Spleen (tissue), 11 donors: ENCODE measurements at regions not wholly inside any gene's neighbourhood (a gene's known extent, or its start where the extent isn't known, plus 50 kb on each side); places are given as distances from the start of the nearest gene placed in this dataset.

ENCODE experiments used
- DNase-seq: peaks from one replicate; pipeline ENCODE4 v3.0.0-alpha.2; 2020
- H3K27ac ChIP-seq, 8 donors: fragments of 200-600 bp; sonication (generic) in 7 of 8; 1 replicate in 4 of 8; 2 replicates in 4 of 8; pipeline versions ENCODE4 v1.5.0 to v1.8.0; 2016 to 2021; ENCODE audit warnings: inconsistent platforms in 4 of 8, mild to moderate bottlenecking in 4 of 8, moderate library complexity in 1 of 8
- H3K27me3 ChIP-seq, 7 donors: fragments of 200-600 bp; sonication (generic) in 6 of 7; replicated peaks in 1 of 7; 1 replicate in 4 of 7; 2 replicates in 3 of 7; pipeline versions ENCODE4 v1.5.0 to v1.8.0; 2016 to 2021; ENCODE audit warnings: inconsistent platforms in 3 of 7, mild to moderate bottlenecking in 1 of 7
- H3K36me3 ChIP-seq, 6 donors: fragments of 200-600 bp; sonication (generic) in 5 of 6; 1 replicate in 4 of 6; 2 replicates in 2 of 6; pipeline versions ENCODE4 v1.5.0 to v1.8.0; 2016 to 2021; ENCODE audit warnings: inconsistent platforms in 2 of 6
- H3K4me1 ChIP-seq, 6 donors: fragments of 200-600 bp; sonication (generic) in 5 of 6; 1 replicate in 3 of 6; 2 replicates in 3 of 6; pipeline versions ENCODE4 v1.5.0 to v1.8.0; 2016 to 2021; ENCODE audit warnings: inconsistent platforms in 3 of 6
- H3K4me3 ChIP-seq, 8 donors: fragments of 200-600 bp; sonication (generic) in 7 of 8; 1 replicate in 4 of 8; 2 replicates in 4 of 8; pipeline versions ENCODE4 v1.5.0 to v1.8.0; 2016 to 2021; ENCODE audit warnings: inconsistent platforms in 4 of 8, mild to moderate bottlenecking in 4 of 8, moderate library complexity in 2 of 8
- H3K9me3 ChIP-seq, 8 donors: fragments of 200-600 bp; sonication (generic) in 7 of 8; 1 replicate in 4 of 8; 2 replicates in 4 of 8; pipeline versions ENCODE4 v1.5.0 to v1.8.0; 2016 to 2021; ENCODE audit warnings: inconsistent platforms in 4 of 8
- CTCF ChIP-seq, 11 experiments: fragments of 200-600 bp in 7 of 11; fragments of 450-650 bp in 4 of 11; sonication (generic) in 4 of 11; IDR thresholded peaks in 8 of 11; conservative IDR thresholded peaks in 3 of 11; 1 replicate in 7 of 11; 2 replicates in 4 of 11; pipeline versions ENCODE4 v1.4.0 to v1.8.0; 2016 to 2021; ENCODE audit warnings: antibody characterized with exemption in 11 of 11, inconsistent platforms in 4 of 11, mild to moderate bottlenecking in 1 of 11
- POLR2A ChIP-seq, 3 donors: fragments of 450-650 bp; IDR thresholded peaks; one replicate each; pipeline ENCODE4 v1.5.1; 2017; ENCODE audit warnings: antibody characterized with exemption in 3 of 3, mild to moderate bottlenecking in 1 of 3
- POLR2AphosphoS5 ChIP-seq, 3 donors: sonication (generic); formaldehyde crosslinking; IDR thresholded peaks; one replicate each; pipeline ENCODE4 v1.5.1; 2017; ENCODE audit warnings: antibody characterized with exemption in 3 of 3
- WGBS, 5 donors: extraction: QIAGEN DNeasy Blood & Tissue Kit in 3 of 5; methylation state at CpG; one replicate each; pipeline versions ENCODE4 v1.1.5 to v1.1.7; 2013 to 2018; 5-methylcytosine and 5-hydroxymethylcytosine counted together
- intact Hi-C: fragments of 100-400 bp; cut with DNase I; formaldehyde crosslinking; loops from one replicate; pipeline ENCODE4 v1.15.0; 2023; ENCODE audit warnings: low total_unique reads
- donor health status: healthy with polysubstance abuse.
- donor health status: DM: no; HTN: no; CAD: no; lungs with moderate emphysema.
- donor health status: DM: no; HTN: no; CAD: no.
- donor health status: Bipolar disorder and iron deficiency.
- donor health status: healthy.
- donor health status: DM: no; HTN: no; CAD: no.
- donor health status: DM: yes; HTN: yes; CAD: no.

GRCh38 chr7:52077571-52077970, 761.0 kb upstream of the COBL start:
- DNase-seq, result no peak
- H3K4me3 ChIP-seq, result no peak overlapping the region
- no peaks in the 10 kb centered on the region for H3K36me3 ChIP-seq
- WGBS, 5 donors, result 73 to 80% (median 78%) methylated on average over 2 of the region's 2 CpGs
- no peaks in the 10 kb centered on the region for H3K27me3 ChIP-seq
- H3K27ac ChIP-seq, result no peak overlapping the region
- no peak for TF ChIP-seq CTCF (IDR thresholded peaks at IDR 0.05 in 8 of 11, conservative IDR thresholded peaks at IDR 0.05 in 3 of 11)
- TF ChIP-seq POLR2A (IDR thresholded peaks at IDR 0.05), result no peak
- TF ChIP-seq POLR2AphosphoS5 (IDR thresholded peaks at IDR 0.05), result no peak
- intact Hi-C loops, result no loop called here
- peaks cover 0 to 49% (median 19%) of the 10 kb centered on the region in 8 donors for H3K9me3 ChIP-seq
- H3K4me1 ChIP-seq, result no peaks in the 10 kb centered on the region

- DNase-seq, result no peak
- Histone ChIP-seq H3K27ac (no peak overlapping the region), H3K36me3 (no peaks in the 10 kb centered on the region), H3K9me3 (peaks cover 0 to 45% (median 19%) of the 10 kb centered on the region in 8 donors), H3K4me3 (no peak overlapping the region), H3K4me1 (no peaks in the 10 kb centered on the region), H3K27me3 (no peaks in the 10 kb centered on the region)
- WGBS, 5 donors, result 70 to 88% (median 77%) methylated on average over 4 of the region's 4 CpGs
- TF ChIP-seq CTCF (IDR thresholded peaks at IDR 0.05 in 8 of 11, conservative IDR thresholded peaks at IDR 0.05 in 3 of 11) (no peak), POLR2AphosphoS5 (IDR thresholded peaks at IDR 0.05) (no peak), POLR2A (IDR thresholded peaks at IDR 0.05) (no peak)
- intact Hi-C loops, result no loop called here
These were observed 758.3 kb upstream of the COBL start for GRCh38 chr7:52074912-52075311.

GRCh38 chr7:52074071-52074470, 757.5 kb upstream of the COBL start:
- Histone ChIP-seq H3K27ac (no peak overlapping the region), H3K36me3 (no peaks in the 10 kb centered on the region), H3K27me3 (no peaks in the 10 kb centered on the region), H3K9me3 (peaks cover 0 to 45% (median 19%) of the 10 kb centered on the region in 8 donors), H3K4me3 (no peak overlapping the region), H3K4me1 (no peaks in the 10 kb centered on the region)
- intact Hi-C loops, result no loop called here
- 79 to 88% (median 83%) methylated on average over 2 of the region's 2 CpGs for WGBS, 5 donors
- TF ChIP-seq CTCF (IDR thresholded peaks at IDR 0.05 in 8 of 11, conservative IDR thresholded peaks at IDR 0.05 in 3 of 11), result no peak
- TF ChIP-seq POLR2AphosphoS5 (IDR thresholded peaks at IDR 0.05), result no peak
- no peak for TF ChIP-seq POLR2A (IDR thresholded peaks at IDR 0.05)
- no peak for DNase-seq

- Histone ChIP-seq H3K27me3 (no peaks in the 10 kb centered on the region), H3K9me3 (peaks cover 0 to 24% (median 7%) of the 10 kb centered on the region in 8 donors), H3K4me1 (no peaks in the 10 kb centered on the region), H3K36me3 (no peaks in the 10 kb centered on the region), H3K4me3 (no peak overlapping the region), H3K27ac (no peak overlapping the region)
- TF ChIP-seq CTCF (IDR thresholded peaks at IDR 0.05 in 8 of 11, conservative IDR thresholded peaks at IDR 0.05 in 3 of 11), result no peak
- no peak for TF ChIP-seq POLR2AphosphoS5 (IDR thresholded peaks at IDR 0.05)
- TF ChIP-seq POLR2A (IDR thresholded peaks at IDR 0.05), result no peak
- DNase-seq, result no peak
- intact Hi-C loops, result no loop called here
- 0 to 62% (median 55%) methylated on average over 1 of the region's 1 CpG for WGBS, 5 donors
These were observed 755.1 kb upstream of the COBL start for GRCh38 chr7:52071744-52072143.
